Left lung (tissue), 4 donors: ENCODE measurements at regions not wholly inside any gene's neighbourhood (a gene's known extent, or its start where the extent isn't known, plus 50 kb on each side); places are given as distances from the start of the nearest gene placed in this dataset.

ENCODE experiments used
- ATAC-seq: fragments of 200-7000 bp; cut with Tn5 transposase; one replicate; pipeline ENCODE4 v1.9.1; 2020; ENCODE audit warnings: moderate library complexity
- DNase-seq, 4 donors: peaks; one replicate each; pipeline ENCODE4 v3.0.0-alpha.2; 2013 to 2020
- H3K27ac ChIP-seq, 2 donors: fragments of 200-600 bp; sonication (generic) in 1 of 2; one replicate each; pipeline versions ENCODE4 v1.5.0 to v1.8.0; 2020 to 2021
- H3K27me3 ChIP-seq, 2 donors: fragments of 200-600 bp; sonication (generic) in 1 of 2; one replicate each; pipeline versions ENCODE4 v1.5.0 to v1.8.0; 2020 to 2021
- H3K36me3 ChIP-seq, 2 donors: fragments of 200-600 bp; sonication (generic) in 1 of 2; one replicate each; pipeline versions ENCODE4 v1.5.0 to v1.8.0; 2020 to 2021
- H3K4me1 ChIP-seq, 2 donors: fragments of 200-600 bp; one replicate each; pipeline ENCODE4 v1.8.0; 2021
- H3K4me3 ChIP-seq, 2 donors: fragments of 200-600 bp; sonication (generic) in 1 of 2; one replicate each; pipeline versions ENCODE4 v1.5.0 to v1.8.0; 2020 to 2021; ENCODE audit warnings: mild to moderate bottlenecking in 1 of 2
- H3K9me3 ChIP-seq, 2 donors: fragments of 200-600 bp; sonication (generic) in 1 of 2; one replicate each; pipeline versions ENCODE4 v1.5.0 to v1.8.0; 2020 to 2021
- CTCF ChIP-seq, 2 donors: fragments of 200-600 bp; sonication (generic) in 1 of 2; IDR thresholded peaks; one replicate each; pipeline versions ENCODE4 v1.5.0 to v1.8.0; 2021; ENCODE audit warnings: antibody characterized with exemption in 2 of 2
- intact Hi-C, 2 donors: fragments of 100-400 bp; cut with DNase I; formaldehyde crosslinking; loops; one replicate each; pipeline versions ENCODE4 v1.11.2 to v1.14.2; 2022
- donor health status: DM: no; HTN: yes; CAD: no.
- donor health status: DM: no; HTN: no; CAD: no.

- ATAC-seq (no peak), DNase-seq (no peak)
- Histone ChIP-seq H3K4me3 (no peak overlapping the region), H3K27ac (no peak overlapping the region), H3K27me3 (no peaks in the 10 kb centered on the region), H3K9me3 (peaks cover 0 to 17% of the 10 kb centered on the region in 2 donors), H3K36me3 (no peaks in the 10 kb centered on the region), H3K4me1 (no peaks in the 10 kb centered on the region)
- TF ChIP-seq CTCF (IDR thresholded peaks at IDR 0.05) = no peak
- intact Hi-C loops = no loop called here
Measured at GRCh38 chr4:126820631-126821030, 812.1 kb upstream of the INTU start.

GRCh38 chr4:126821152-126821551 lies 811.6 kb upstream of the INTU start:
- peaks cover 0 to 22% of the 10 kb centered on the region in 2 donors for H3K9me3 ChIP-seq
- ATAC-seq (no peak), DNase-seq (no peak)
- no peaks in the 10 kb centered on the region for H3K36me3 ChIP-seq
- H3K27me3 ChIP-seq = no peaks in the 10 kb centered on the region
- intact Hi-C loops = no loop called here
- TF ChIP-seq CTCF (IDR thresholded peaks at IDR 0.05) = no peak
- no peaks in the 10 kb centered on the region for H3K4me1 ChIP-seq
- H3K4me3 ChIP-seq = no peak overlapping the region
- H3K27ac ChIP-seq = no peak overlapping the region

GRCh38 chr4:126825083-126825482 lies 807.7 kb upstream of the INTU start:
- Histone ChIP-seq H3K27me3 (no peaks in the 10 kb centered on the region), H3K9me3 (peaks cover 0 to 38% of the 10 kb centered on the region in 2 donors), H3K4me3 (no peak overlapping the region), H3K4me1 (no peaks in the 10 kb centered on the region), H3K27ac (no peak overlapping the region), H3K36me3 (no peaks in the 10 kb centered on the region)
- TF ChIP-seq CTCF (IDR thresholded peaks at IDR 0.05) = no peak
- ATAC-seq (no peak), DNase-seq (no peak)
- intact Hi-C loops = no loop called here

GRCh38 chr4:126827669-126828068 lies 805.1 kb upstream of the INTU start:
- Histone ChIP-seq H3K9me3 (peaks cover 0 to 51% of the 10 kb centered on the region in 2 donors), H3K36me3 (no peaks in the 10 kb centered on the region), H3K4me3 (no peak overlapping the region), H3K27me3 (no peaks in the 10 kb centered on the region), H3K27ac (no peak overlapping the region), H3K4me1 (no peaks in the 10 kb centered on the region)
- TF ChIP-seq CTCF (IDR thresholded peaks at IDR 0.05) = no peak
- no peak for DNase-seq
- intact Hi-C loops = no loop called here
- ATAC-seq = no peak

GRCh38 chr4:126834854-126835253 lies 797.9 kb upstream of the INTU start:
- H3K4me1 ChIP-seq = no peaks in the 10 kb centered on the region
- no peak overlapping the region for H3K4me3 ChIP-seq
- no peak for TF ChIP-seq CTCF (IDR thresholded peaks at IDR 0.05)
- no peaks in the 10 kb centered on the region for H3K27me3 ChIP-seq
- intact Hi-C loops = no loop called here
- H3K36me3 ChIP-seq = no peaks in the 10 kb centered on the region
- DNase-seq (no peak), ATAC-seq (no peak)
- H3K9me3 ChIP-seq = peaks cover 0 to 57% of the 10 kb centered on the region in 2 donors
- H3K27ac ChIP-seq = no peak overlapping the region
